AG09309 (cell line): ENCODE measurements at regions not wholly inside any gene's neighbourhood (a gene's known extent, or its start where the extent isn't known, plus 50 kb on each side); places are given as distances from the start of the nearest gene placed in this dataset.

ENCODE experiments used
- DNase-seq: peaks from one replicate; pipeline ENCODE4 v3.0.0-alpha.2; 2010; ENCODE audit warnings: low read depth
- H3K4me3 ChIP-seq: 2 replicates; pipeline ENCODE4 v1.5.1; 2011; ENCODE audit warnings: mild to moderate bottlenecking, low read depth, low read length, moderate library complexity; ENCODE audit not compliant: control insufficient read depth
- TF ChIP-seq, protein P1 (sequence below): IDR thresholded peaks from 2 replicates; pipeline ENCODE4 v1.5.1; 2011; ENCODE audit warnings: mild to moderate bottlenecking, low read depth, low read length, inconsistent platforms; ENCODE audit not compliant: insufficient read depth, control insufficient read depth; ENCODE audit errors: missing control alignments

DNA sequence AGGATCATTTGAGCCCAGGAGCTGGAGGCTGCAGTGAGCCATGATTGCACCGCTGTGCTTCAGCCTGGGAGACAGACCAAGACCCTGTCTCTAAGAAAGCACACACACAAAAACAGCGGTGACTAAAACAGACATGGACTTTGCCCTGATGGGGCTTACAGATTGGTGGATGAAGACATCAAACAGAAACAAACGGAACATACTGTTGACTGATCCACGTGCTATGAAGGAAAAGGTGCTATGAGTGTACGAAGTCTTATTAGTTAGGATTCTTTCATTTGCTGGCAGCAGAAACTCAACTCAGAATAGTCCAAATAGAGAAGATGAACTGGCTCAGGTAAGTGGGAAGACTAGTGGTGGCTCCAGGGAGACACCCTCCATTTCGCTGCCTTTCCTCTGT lies 309.8 kb upstream of the N4BP1 start:
- DNase-seq, result no peak
- no peak overlapping the region for H3K4me3 ChIP-seq
- TF ChIP-seq, protein P1, sequence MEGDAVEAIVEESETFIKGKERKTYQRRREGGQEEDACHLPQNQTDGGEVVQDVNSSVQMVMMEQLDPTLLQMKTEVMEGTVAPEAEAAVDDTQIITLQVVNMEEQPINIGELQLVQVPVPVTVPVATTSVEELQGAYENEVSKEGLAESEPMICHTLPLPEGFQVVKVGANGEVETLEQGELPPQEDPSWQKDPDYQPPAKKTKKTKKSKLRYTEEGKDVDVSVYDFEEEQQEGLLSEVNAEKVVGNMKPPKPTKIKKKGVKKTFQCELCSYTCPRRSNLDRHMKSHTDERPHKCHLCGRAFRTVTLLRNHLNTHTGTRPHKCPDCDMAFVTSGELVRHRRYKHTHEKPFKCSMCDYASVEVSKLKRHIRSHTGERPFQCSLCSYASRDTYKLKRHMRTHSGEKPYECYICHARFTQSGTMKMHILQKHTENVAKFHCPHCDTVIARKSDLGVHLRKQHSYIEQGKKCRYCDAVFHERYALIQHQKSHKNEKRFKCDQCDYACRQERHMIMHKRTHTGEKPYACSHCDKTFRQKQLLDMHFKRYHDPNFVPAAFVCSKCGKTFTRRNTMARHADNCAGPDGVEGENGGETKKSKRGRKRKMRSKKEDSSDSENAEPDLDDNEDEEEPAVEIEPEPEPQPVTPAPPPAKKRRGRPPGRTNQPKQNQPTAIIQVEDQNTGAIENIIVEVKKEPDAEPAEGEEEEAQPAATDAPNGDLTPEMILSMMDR, result no peak

- TF ChIP-seq, protein P1, result no peak
- no peak for DNase-seq
- no peak overlapping the region for H3K4me3 ChIP-seq
These were observed 308.7 kb upstream of the N4BP1 start for GRCh38 chr16:48918520-48919258.

DNA sequence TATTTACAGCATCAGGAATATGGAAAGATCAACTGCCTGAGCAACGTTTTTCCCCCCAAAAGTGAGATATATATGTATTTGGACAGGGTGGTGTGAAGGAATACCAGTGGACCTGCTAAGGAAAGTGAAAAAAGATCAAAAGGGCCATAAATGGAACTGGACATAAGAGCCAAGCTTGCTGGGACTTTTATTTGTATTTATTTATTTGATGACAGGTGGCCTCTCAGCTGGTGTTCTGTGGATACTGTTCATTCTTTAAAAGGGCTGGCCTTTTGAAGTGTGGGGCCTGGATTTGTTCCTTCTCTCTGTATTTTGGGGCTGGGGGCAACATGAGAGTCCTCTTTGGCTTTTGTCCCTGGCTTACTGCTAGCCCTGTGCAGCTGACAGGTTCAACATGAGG lies 306.6 kb upstream of the N4BP1 start:
- no peak overlapping the region for H3K4me3 ChIP-seq
- DNase-seq, result no peak
- TF ChIP-seq, protein P1, result no peak

- no peak for DNase-seq
- TF ChIP-seq, protein P1, result no peak
- no peak overlapping the region for H3K4me3 ChIP-seq
These were observed 304.1 kb upstream of the N4BP1 start for GRCh38 chr16:48914070-48914469.

GRCh38 chr16:48913384-48913783 lies 303.4 kb upstream of the N4BP1 start:
- no peak overlapping the region for H3K4me3 ChIP-seq
- no peak for DNase-seq
- TF ChIP-seq, protein P1, result no peak

GRCh38 chr16:48912360-48912759 lies 302.4 kb upstream of the N4BP1 start:
- TF ChIP-seq, protein P1, result no peak
- no peak overlapping the region for H3K4me3 ChIP-seq
- no peak for DNase-seq
